Mucosa of stomach (tissue), 1 donor: ENCODE measurements at regions not wholly inside any gene's neighbourhood (a gene's known extent, or its start where the extent isn't known, plus 50 kb on each side); places are given as distances from the start of the nearest gene placed in this dataset.

Experiments
- H3K27me3 ChIP-seq: one replicate; pipeline ENCODE4 v1.7.0; 2013; ENCODE audit warnings: mild to moderate bottlenecking, low read length; ENCODE audit not compliant: control insufficient read depth, insufficient read depth
- H3K36me3 ChIP-seq: one replicate; pipeline ENCODE4 v1.7.0; 2013; ENCODE audit warnings: low read length; ENCODE audit not compliant: control insufficient read depth, insufficient read depth
- H3K4me1 ChIP-seq: one replicate; pipeline ENCODE4 v1.7.0; 2013; ENCODE audit warnings: mild to moderate bottlenecking, low read length; ENCODE audit not compliant: control insufficient read depth, insufficient read depth
- H3K4me3 ChIP-seq: one replicate; pipeline ENCODE4 v1.7.0; 2013; ENCODE audit warnings: low read length
- H3K9ac ChIP-seq: one replicate; pipeline ENCODE4 v1.7.0; 2013; ENCODE audit warnings: mild to moderate bottlenecking, low read length, moderate library complexity
- H3K9me3 ChIP-seq: one replicate; pipeline ENCODE4 v1.7.0; 2013; ENCODE audit warnings: mild to moderate bottlenecking, low read length, moderate library complexity; ENCODE audit not compliant: control insufficient read depth
- donor health status: Pancreatic carcinoma.

GRCh38 chr22:49181942-49182341 lies 645.7 kb downstream of the BRD1 start:
- Histone ChIP-seq H3K9me3 (no peaks in the 10 kb centered on the region), H3K36me3 (no peaks in the 10 kb centered on the region), H3K4me3 (no peak overlapping the region), H3K9ac (no peak overlapping the region), H3K4me1 (no peaks in the 10 kb centered on the region), H3K27me3 (no peaks in the 10 kb centered on the region)

GRCh38 chr22:49181431-49181830 lies 646.2 kb downstream of the BRD1 start:
- no peaks in the 10 kb centered on the region for H3K4me1 ChIP-seq

GRCh38 chr22:49180683-49181024 lies 647.0 kb downstream of the BRD1 start:
- no peak overlapping the region for H3K4me3 ChIP-seq
- H3K27me3 ChIP-seq = no peaks in the 10 kb centered on the region
- no peaks in the 10 kb centered on the region for H3K9me3 ChIP-seq
- no peaks in the 10 kb centered on the region for H3K36me3 ChIP-seq
- no peak overlapping the region for H3K9ac ChIP-seq
- H3K4me1 ChIP-seq = no peaks in the 10 kb centered on the region

More at GRCh38 chr22:49181431-49181830, 646.2 kb downstream of the BRD1 start:
- H3K27me3 ChIP-seq = no peaks in the 10 kb centered on the region
- no peaks in the 10 kb centered on the region for H3K9me3 ChIP-seq
- H3K9ac ChIP-seq = no peak overlapping the region
- H3K36me3 ChIP-seq = no peaks in the 10 kb centered on the region
- no peak overlapping the region for H3K4me3 ChIP-seq

GRCh38 chr22:49179886-49180682 lies 647.6 kb downstream of the BRD1 start:
- Histone ChIP-seq H3K4me1 (no peaks in the 10 kb centered on the region), H3K9ac (no peak overlapping the region), H3K4me3 (no peak overlapping the region), H3K36me3 (no peaks in the 10 kb centered on the region), H3K9me3 (no peaks in the 10 kb centered on the region), H3K27me3 (no peaks in the 10 kb centered on the region)

GRCh38 chr22:49179175-49179574 lies 648.5 kb downstream of the BRD1 start:
- H3K27me3 ChIP-seq = no peaks in the 10 kb centered on the region
- no peaks in the 10 kb centered on the region for H3K9me3 ChIP-seq
- no peak overlapping the region for H3K4me3 ChIP-seq
- H3K36me3 ChIP-seq = no peaks in the 10 kb centered on the region
- no peaks in the 10 kb centered on the region for H3K4me1 ChIP-seq
- H3K9ac ChIP-seq = no peak overlapping the region

GRCh38 chr22:49178246-49179005 lies 649.2 kb downstream of the BRD1 start:
- Histone ChIP-seq H3K9me3 (no peaks in the 10 kb centered on the region), H3K9ac (no peak overlapping the region), H3K4me1 (no peaks in the 10 kb centered on the region), H3K4me3 (no peak overlapping the region), H3K36me3 (no peaks in the 10 kb centered on the region), H3K27me3 (no peaks in the 10 kb centered on the region)

- H3K27me3 ChIP-seq = no peaks in the 10 kb centered on the region
- H3K9me3 ChIP-seq = no peaks in the 10 kb centered on the region
- no peak overlapping the region for H3K9ac ChIP-seq
- no peaks in the 10 kb centered on the region for H3K4me1 ChIP-seq
- H3K36me3 ChIP-seq = no peaks in the 10 kb centered on the region
- no peak overlapping the region for H3K4me3 ChIP-seq
These were observed 650.0 kb downstream of the BRD1 start for GRCh38 chr22:49177666-49178065.

- Histone ChIP-seq H3K9me3 (no peaks in the 10 kb centered on the region), H3K9ac (no peak overlapping the region), H3K27me3 (no peaks in the 10 kb centered on the region), H3K4me1 (no peaks in the 10 kb centered on the region), H3K36me3 (no peaks in the 10 kb centered on the region), H3K4me3 (no peak overlapping the region)
These were observed 650.7 kb downstream of the BRD1 start for GRCh38 chr22:49176956-49177355.

- Histone ChIP-seq H3K36me3 (no peaks in the 10 kb centered on the region), H3K4me3 (no peak overlapping the region), H3K27me3 (no peaks in the 10 kb centered on the region), H3K9me3 (no peaks in the 10 kb centered on the region), H3K9ac (no peak overlapping the region), H3K4me1 (no peaks in the 10 kb centered on the region)
These were observed 657.6 kb downstream of the BRD1 start for GRCh38 chr22:49170053-49170452.

- Histone ChIP-seq H3K4me3 (no peak overlapping the region), H3K4me1 (no peaks in the 10 kb centered on the region), H3K36me3 (no peaks in the 10 kb centered on the region), H3K9ac (no peak overlapping the region), H3K9me3 (no peaks in the 10 kb centered on the region), H3K27me3 (no peaks in the 10 kb centered on the region)
These were observed 658.5 kb downstream of the BRD1 start for GRCh38 chr22:49169074-49169744.

GRCh38 chr22:49168219-49168813 lies 659.4 kb downstream of the BRD1 start:
- no peaks in the 10 kb centered on the region for H3K9me3 ChIP-seq
- no peaks in the 10 kb centered on the region for H3K36me3 ChIP-seq
- no peaks in the 10 kb centered on the region for H3K27me3 ChIP-seq
- no peak overlapping the region for H3K4me3 ChIP-seq
- no peak overlapping the region for H3K9ac ChIP-seq
- H3K4me1 ChIP-seq = no peaks in the 10 kb centered on the region

GRCh38 chr22:49166746-49167145 lies 660.9 kb downstream of the BRD1 start:
- Histone ChIP-seq H3K9ac (no peak overlapping the region), H3K4me1 (no peaks in the 10 kb centered on the region), H3K9me3 (no peaks in the 10 kb centered on the region)

More at GRCh38 chr22:49166746-49167145, 660.9 kb downstream of the BRD1 start:
- H3K36me3 ChIP-seq = no peaks in the 10 kb centered on the region
- H3K4me3 ChIP-seq = no peak overlapping the region
- no peaks in the 10 kb centered on the region for H3K27me3 ChIP-seq
